ENCODE measurements at regions not wholly inside any gene's neighbourhood (a gene's known extent, or its start where the extent isn't known, plus 50 kb on each side); places are given as distances from the start of the nearest gene placed in this dataset.

DNA sequence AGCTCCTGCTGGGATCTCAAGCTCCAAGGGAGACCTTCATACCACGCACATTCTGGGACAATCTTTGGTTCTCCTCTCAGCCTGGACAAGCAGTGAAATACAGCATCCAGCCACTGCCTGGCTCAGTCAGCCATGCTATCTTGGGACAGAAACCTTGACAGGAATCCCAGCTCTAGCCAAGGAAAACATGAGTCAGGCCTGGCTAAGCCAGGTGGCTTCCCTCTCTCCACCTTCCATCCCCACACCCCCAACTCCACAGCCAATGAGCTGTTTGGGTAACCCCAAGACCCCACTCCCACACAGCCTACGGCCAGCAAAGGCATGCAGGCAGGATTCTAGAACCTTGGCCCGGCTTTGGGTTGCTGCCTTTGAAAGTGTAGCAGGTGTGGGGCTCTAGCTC is 64.9 kb downstream of the MCFD2 start:
- H3K4me3 ChIP-seq, result no peak overlapping the region
- 0 out of 2 replicates have a peak, but pooled peaks cover 2% of the 10 kb centered on the region for H3K9me3 ChIP-seq (replicated peaks)
- no peaks in the 10 kb centered on the region for H3K27me3 ChIP-seq (replicated peaks)
- DNase-seq (ENCODE audit: low read depth in 1 of 2, low spot score in 2 of 2), result no peak
- no peaks in the 10 kb centered on the region for H3K36me3 ChIP-seq
- H3K4me1 ChIP-seq (replicated peaks), result peaks cover 88% of the 10 kb centered on the region
- no peak overlapping the region for H3K27ac ChIP-seq

DNA sequence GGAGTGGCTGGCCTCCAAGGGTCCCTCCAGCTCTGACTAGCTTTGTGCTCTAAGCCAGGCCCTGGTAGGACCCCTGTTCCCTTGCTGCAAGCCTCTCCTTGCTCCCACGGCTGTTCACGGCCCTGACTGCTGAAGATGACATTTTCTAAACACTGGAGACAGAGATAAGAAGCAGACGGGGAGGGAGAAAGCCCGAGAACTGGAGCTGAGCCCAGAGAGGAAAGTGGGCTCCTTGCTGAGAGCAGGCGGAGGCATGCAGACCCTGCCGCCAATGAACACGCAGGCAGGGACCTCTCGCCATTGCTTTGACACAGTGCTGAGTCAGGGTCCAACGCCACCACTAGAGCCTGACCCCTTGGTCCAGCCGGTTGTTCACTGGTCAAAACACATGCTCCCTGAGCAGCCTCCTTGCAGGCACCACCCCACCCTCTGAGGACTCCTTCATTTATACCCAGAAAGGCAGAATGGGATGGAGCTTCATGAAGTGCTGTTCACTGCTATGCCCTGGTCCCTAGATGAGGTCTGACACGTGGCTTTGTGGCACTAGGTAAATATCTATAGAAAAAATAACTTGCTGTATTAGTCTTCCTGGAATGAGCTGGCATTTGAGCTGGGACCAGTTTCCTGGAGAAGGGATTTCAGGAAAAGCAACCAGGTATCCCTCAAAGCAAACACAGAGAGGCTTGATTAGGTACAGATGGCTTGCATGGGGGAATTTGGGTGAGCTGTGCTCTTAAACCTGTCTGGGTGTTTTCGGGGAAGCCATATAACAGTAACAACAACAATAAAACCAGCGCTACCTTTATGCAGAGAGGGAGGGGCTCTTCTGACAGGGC is 65.7 kb downstream of the MCFD2 start:
- Histone ChIP-seq H3K27ac (no peak overlapping the region), H3K27me3 (replicated peaks) (no peaks in the 10 kb centered on the region), H3K36me3 (no peaks in the 10 kb centered on the region), H3K4me3 (no peak overlapping the region), H3K4me1 (replicated peaks) (peaks cover 79% of the 10 kb centered on the region), H3K9me3 (replicated peaks) (0 out of 2 replicates have a peak, but pooled peaks cover 2% of the 10 kb centered on the region)
- DNase-seq (ENCODE audit: low read depth in 1 of 2, low spot score in 2 of 2), result no peak

DNA sequence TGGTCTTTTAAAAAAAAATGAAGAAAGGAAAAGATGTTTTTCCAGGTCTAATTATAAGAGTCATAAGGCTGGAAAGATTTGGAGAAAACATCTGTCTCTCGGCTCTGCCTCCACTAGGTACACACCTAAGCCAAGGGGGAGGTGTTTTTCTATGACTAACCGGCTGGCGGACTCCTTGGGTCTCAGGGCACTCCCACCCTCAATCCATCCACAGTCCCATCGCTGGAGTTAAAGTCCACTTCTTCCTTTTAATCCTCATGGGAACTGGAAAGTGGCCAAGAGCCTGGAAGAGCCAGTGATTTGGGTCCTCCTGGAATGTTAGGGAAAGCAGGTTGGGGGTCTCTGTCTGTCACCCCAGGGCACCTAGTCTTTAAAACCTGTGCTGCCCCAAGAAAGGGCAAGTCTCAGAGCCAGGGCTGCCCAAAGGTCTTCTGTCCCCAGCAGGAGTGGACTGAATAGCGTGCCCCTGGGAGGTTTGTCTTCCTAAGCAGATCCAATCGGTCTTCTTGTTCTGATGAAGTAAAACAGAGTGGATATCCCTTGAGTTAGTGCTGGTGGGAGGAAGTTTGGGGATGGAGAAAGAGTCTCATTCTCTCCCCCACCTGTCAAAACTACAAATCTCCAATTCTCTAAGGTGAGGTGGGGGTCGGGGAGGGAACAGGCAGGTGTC is 66.4 kb downstream of the MCFD2 start:
- no peaks in the 10 kb centered on the region for H3K36me3 ChIP-seq
- H3K27ac ChIP-seq, result no peak overlapping the region
- H3K27me3 ChIP-seq (replicated peaks), result no peaks in the 10 kb centered on the region
- H3K4me1 ChIP-seq (replicated peaks), result peaks cover 72% of the 10 kb centered on the region
- no peak overlapping the region for H3K4me3 ChIP-seq
- 0 out of 2 replicates have a peak, but pooled peaks cover 2% of the 10 kb centered on the region for H3K9me3 ChIP-seq (replicated peaks)
- DNase-seq (ENCODE audit: low read depth in 1 of 2, low spot score in 2 of 2), result no peak

DNA sequence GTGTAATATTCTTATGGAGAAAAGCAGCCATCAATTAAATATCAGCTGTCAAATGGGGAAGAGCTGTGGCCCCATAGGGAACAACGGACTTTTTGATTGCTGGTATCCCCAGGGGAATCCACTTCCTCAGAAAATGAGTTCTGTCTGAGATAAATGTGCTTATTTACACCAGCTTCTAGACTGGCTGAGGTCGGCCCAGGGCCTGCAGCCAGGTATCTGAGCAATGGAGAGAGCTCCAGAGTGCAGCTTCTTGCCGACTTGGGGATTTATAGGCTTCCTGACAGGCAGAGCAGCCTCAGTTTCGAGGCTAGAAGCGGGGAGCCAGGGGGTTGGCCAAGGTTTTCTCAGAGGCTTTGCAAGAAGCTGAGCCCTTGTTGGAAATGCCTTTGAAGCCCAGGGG is 67.2 kb downstream of the MCFD2 start:
- Histone ChIP-seq H3K9me3 (replicated peaks) (no peaks in the 10 kb centered on the region), H3K36me3 (no peaks in the 10 kb centered on the region), H3K4me3 (no peak overlapping the region), H3K4me1 (replicated peaks) (peaks cover 68% of the 10 kb centered on the region), H3K27ac (peak overlapping the region; percentile 44; the same call in 1 of the 2 replicates), H3K27me3 (replicated peaks) (no peaks in the 10 kb centered on the region)
- DNase-seq (ENCODE audit: low read depth in 1 of 2, low spot score in 2 of 2), result no peak

DNA sequence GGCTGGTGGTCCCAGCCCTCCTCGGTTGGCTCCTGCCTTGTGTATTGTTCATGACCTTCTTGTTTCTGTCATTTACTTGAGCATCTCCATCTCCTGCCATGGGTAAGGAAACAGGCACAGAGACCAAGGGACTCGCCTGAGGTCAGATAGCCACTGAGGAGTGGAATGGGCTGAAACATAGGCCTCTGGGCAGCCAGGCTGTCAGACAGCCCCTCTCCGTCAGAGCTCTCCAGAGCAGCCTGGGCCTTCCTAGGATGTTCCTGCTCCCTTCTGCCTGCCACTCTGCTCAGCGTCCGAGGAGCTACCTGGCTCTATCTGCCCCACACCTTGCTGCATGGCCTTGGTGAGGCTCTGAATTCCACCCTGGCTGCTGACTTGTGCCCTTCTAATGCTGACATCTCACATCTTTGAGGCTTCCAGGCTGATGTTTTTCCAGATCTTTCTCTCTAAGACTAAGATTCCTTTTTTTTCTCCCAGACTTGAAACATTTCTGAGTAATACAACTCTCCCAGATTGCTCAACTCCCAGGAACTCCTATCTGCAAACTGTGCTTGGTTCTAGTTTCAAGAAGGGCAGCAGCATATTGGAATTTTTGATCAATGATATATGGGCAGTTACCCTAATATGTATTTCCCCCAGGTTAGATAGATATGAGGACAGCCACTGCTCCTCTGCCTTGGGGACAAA is 67.7 kb downstream of the MCFD2 start:
- Histone ChIP-seq H3K4me1 (replicated peaks) (peaks cover 66% of the 10 kb centered on the region), H3K9me3 (replicated peaks) (no peaks in the 10 kb centered on the region), H3K27me3 (replicated peaks) (no peaks in the 10 kb centered on the region), H3K27ac (peak overlapping the region; percentile 44), H3K4me3 (no peak overlapping the region), H3K36me3 (no peaks in the 10 kb centered on the region)
- DNase-seq (ENCODE audit: low read depth in 1 of 2, low spot score in 2 of 2), result no peak

DNA sequence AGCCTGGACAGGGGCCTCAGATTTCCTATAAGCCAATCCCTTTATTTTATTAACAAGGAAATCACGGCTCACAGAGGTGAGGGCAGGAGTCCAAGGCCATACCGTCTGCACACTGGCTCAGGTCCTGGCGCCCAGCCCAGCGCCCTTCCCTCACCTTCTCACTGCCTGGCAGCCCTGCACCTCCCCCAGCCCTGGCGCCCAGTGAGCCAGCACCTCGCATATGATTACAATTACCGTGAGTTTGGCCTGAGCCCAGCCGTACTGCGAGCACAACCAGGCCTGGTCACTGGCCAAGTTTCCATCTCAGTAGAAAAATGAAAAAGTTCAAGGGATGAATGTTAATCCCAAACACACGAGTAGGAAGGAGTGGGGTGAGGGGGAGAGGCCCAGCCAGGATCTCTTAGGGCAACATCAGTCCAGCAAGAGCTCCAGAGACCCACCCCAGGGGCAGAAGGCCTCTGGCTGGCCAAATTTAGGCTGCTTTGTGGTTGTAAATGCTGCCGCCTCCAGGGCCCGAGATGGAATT is 68.4 kb downstream of the MCFD2 start:
- no peaks in the 10 kb centered on the region for H3K27me3 ChIP-seq (replicated peaks)
- no peak overlapping the region for H3K4me3 ChIP-seq
- H3K36me3 ChIP-seq, result no peaks in the 10 kb centered on the region
- H3K4me1 ChIP-seq (replicated peaks), result peaks cover 59% of the 10 kb centered on the region
- DNase-seq (ENCODE audit: low read depth in 1 of 2, low spot score in 2 of 2), result peak; percentile 84 to 89
- H3K9me3 ChIP-seq (replicated peaks), result no peaks in the 10 kb centered on the region
- H3K27ac ChIP-seq, result peak overlapping the region; percentile 44

DNA sequence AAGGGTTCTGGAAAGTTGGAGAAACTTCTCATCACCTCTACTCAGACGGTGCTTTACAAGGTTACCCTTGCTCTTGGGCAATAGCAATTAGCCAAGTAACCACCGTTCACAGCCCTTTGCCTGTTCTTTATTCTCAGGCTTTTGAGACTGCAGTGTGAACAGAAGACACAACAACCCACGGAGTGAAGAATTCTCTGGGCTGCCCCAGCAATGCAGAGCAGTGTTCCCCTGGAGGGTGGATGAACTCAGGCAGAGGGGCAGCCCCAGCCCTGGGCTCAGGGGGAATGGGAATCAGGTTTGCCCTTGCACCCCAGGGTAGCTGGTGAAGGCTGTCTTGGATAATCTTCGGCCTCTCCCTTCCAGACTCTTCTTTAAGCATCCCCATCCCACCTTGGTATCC is 69.1 kb downstream of the MCFD2 start:
- Histone ChIP-seq H3K9me3 (replicated peaks) (no peaks in the 10 kb centered on the region), H3K36me3 (no peaks in the 10 kb centered on the region), H3K27ac (peak overlapping the region; percentile 44; the same call in 1 of the 2 replicates), H3K4me1 (replicated peaks) (peaks cover 60% of the 10 kb centered on the region), H3K27me3 (replicated peaks) (no peaks in the 10 kb centered on the region), H3K4me3 (no peak overlapping the region)
- DNase-seq (ENCODE audit: low read depth in 1 of 2, low spot score in 2 of 2), result no peak

DNA sequence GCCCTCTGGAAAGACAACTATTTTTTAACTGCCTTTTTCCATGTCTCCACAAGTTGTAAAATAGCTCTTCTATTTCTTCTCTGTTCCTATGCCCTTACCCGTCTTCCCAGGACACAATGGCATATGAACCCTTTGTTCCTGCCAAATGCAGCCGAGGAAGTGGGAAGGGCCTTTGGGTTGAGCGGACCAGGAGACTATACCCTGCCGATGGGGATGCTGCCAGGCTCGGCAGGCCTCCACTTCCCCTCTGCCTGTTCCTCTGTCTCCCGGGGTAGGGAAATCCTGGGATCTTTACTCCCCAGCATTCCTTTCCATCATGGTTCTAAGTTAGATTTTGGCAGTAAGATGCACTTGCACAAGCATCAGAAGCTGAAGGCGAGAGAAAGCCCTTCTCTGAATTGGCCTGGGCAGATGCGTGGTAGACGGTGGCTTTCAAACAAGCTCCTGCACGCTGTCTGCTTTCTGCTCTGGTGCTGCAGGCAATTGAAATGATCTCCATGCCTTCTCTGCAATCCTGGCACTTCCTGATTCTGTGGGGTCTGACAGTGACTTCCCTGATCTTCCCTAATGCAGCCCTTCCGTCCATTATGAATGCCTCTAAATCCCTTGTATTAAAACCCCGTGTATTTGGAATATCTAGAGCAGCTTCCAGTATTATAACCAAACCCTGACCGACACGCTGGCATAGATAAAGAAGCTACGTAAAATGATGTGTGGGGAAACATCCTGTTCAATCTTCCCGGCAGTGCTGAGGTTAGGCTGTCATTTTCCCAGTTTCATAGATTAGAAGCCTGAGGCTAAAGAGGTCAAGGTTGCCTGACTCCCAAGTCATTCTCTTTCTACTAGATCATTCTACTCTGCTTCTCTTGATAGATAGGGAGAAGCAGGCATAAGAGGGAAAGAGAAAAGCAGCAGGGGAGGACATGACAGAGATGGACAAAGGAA is 69.8 kb downstream of the MCFD2 start:
- no peak for DNase-seq (ENCODE audit: low read depth in 1 of 2, low spot score in 2 of 2)
- Histone ChIP-seq H3K9me3 (replicated peaks) (no peaks in the 10 kb centered on the region), H3K4me1 (replicated peaks) (peaks cover 55% of the 10 kb centered on the region), H3K27ac (no peak overlapping the region), H3K27me3 (replicated peaks) (no peaks in the 10 kb centered on the region), H3K36me3 (no peaks in the 10 kb centered on the region), H3K4me3 (no peak overlapping the region)

DNA sequence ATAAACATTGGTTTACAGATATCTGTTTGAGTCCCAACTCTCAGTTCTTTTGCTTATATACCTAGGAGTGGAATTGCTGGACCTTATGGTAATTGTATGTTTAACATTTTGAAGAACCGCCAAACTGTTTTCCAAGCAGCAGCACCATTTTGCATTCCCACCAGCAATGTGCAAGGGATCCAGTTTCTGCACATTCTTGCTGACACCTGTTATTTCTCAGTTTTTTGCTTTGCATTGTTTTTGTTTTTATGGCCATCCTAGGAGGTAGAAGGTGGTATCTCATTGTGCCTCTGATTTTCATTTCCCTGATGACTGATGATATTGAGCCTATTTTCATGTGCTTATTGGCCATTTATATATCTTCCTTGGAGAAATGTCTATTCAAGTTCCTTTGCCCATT is 71.2 kb downstream of the MCFD2 start:
- Histone ChIP-seq H3K36me3 (no peaks in the 10 kb centered on the region), H3K27ac (no peak overlapping the region), H3K4me1 (replicated peaks) (peaks cover 41% of the 10 kb centered on the region), H3K9me3 (replicated peaks) (no peaks in the 10 kb centered on the region), H3K4me3 (no peak overlapping the region), H3K27me3 (replicated peaks) (no peaks in the 10 kb centered on the region)
- DNase-seq (ENCODE audit: low read depth in 1 of 2, low spot score in 2 of 2), result no peak

DNA sequence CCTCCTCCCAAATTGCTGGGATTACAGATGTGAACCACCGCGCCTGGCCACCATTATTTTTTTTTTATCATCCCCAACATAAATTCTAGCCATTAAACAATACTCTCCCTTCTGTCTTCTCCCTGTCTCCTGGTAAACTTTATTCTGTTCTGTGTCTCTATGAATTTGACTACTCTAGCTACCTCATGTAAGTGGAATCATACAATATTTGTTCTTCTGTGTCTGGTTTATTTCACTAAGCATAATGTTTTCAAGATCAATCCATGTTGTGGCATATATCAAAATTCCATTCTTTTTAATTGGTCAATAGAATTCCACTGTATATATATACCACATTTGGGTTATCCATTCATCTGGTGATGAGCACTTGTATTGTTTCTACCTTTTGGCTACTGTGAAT is 71.6 kb downstream of the MCFD2 start:
- Histone ChIP-seq H3K27ac (no peak overlapping the region), H3K9me3 (replicated peaks) (no peaks in the 10 kb centered on the region), H3K27me3 (replicated peaks) (no peaks in the 10 kb centered on the region), H3K4me1 (replicated peaks) (peaks cover 37% of the 10 kb centered on the region), H3K4me3 (no peak overlapping the region), H3K36me3 (no peaks in the 10 kb centered on the region)
- no peak for DNase-seq (ENCODE audit: low read depth in 1 of 2, low spot score in 2 of 2)

DNA sequence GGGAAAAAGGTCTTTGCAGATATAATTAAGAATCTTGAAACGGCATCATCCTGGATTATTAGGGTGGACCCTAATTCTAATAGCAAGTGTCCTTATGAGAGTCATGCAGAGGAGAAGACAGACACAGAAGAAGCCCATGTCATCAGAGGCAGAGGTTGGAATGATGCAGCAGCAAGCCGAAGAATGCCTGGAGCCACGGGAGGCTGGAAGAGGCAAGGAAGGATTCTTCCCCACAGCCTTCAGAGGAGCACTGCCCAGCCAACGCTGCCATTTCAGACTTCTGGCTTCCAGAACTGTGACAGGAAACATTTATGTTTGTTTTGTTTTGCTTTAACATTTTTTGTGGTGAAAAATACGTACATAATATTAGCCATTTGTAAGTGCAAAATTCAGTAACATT is 72.3 kb downstream of the MCFD2 start:
- Histone ChIP-seq H3K36me3 (no peaks in the 10 kb centered on the region), H3K4me1 (replicated peaks) (peaks cover 30% of the 10 kb centered on the region), H3K27me3 (replicated peaks) (no peaks in the 10 kb centered on the region), H3K9me3 (replicated peaks) (no peaks in the 10 kb centered on the region), H3K27ac (no peak overlapping the region), H3K4me3 (no peak overlapping the region)
- DNase-seq (ENCODE audit: low read depth in 1 of 2, low spot score in 2 of 2), result no peak

DNA sequence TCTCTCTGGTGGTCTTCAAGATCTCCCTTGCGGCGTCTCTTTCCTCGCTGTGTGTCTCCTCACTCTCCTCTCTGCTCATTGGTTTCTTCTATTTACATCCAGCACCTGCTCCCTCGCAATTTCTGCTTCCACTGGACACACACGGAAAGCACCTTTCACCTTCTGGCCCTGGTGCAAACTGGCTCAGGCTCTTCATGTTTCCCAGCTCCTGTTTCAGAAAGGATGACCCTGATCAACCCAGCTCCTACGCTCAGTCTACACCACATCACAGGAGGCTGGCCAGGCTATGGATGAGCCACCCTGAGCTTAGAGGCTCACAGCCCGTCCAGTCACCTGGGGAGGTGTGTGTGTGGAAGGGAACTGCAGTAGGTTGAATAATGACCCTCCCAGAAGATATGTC is 72.7 kb downstream of the MCFD2 start:
- DNase-seq (ENCODE audit: low read depth in 1 of 2, low spot score in 2 of 2), result no peak
- Histone ChIP-seq H3K27ac (no peak overlapping the region), H3K36me3 (no peaks in the 10 kb centered on the region), H3K9me3 (replicated peaks) (no peaks in the 10 kb centered on the region), H3K4me3 (no peak overlapping the region), H3K27me3 (replicated peaks) (no peaks in the 10 kb centered on the region), H3K4me1 (replicated peaks) (peaks cover 26% of the 10 kb centered on the region)

DNA sequence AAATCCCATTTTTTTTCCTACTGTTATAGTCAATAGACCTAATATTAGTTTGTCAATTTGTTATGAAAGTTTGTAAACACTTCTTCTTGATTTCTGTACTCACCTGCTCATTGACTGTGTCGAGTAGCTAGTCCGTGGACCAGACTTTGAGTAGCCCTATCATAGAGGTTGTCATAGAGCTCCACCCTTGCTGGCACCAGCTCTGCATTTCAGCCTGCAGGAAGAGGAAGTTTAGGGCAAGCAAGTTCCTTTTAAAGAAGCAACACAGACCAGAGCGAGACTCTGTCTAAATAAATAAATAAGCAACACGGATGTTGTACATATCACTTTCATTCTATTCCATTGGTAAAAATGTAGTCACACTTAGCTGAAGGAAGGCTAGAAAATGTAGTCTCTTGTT is 74.0 kb downstream of the MCFD2 start:
- DNase-seq (ENCODE audit: low read depth in 1 of 2, low spot score in 2 of 2), result no peak
- H3K4me3 ChIP-seq, result no peak overlapping the region
- H3K4me1 ChIP-seq (replicated peaks), result peaks cover 13% of the 10 kb centered on the region
- no peaks in the 10 kb centered on the region for H3K27me3 ChIP-seq (replicated peaks)
- H3K36me3 ChIP-seq, result no peaks in the 10 kb centered on the region
- no peaks in the 10 kb centered on the region for H3K9me3 ChIP-seq (replicated peaks)
- H3K27ac ChIP-seq, result no peak overlapping the region

All from SJSA1 (cell line).